C4-2B (cell line): ENCODE measurements at regions not wholly inside any gene's neighbourhood (a gene's known extent, or its start where the extent isn't known, plus 50 kb on each side); places are given as distances from the start of the nearest gene placed in this dataset.
"Not testable (repeated sequence)": the region's sequence is repeated elsewhere in the genome, so short reads cannot be mapped to it uniquely, and the experiment has no call there.

Experiments used
- H3K27ac ChIP-seq: fragments of 450-650 bp; 2 replicates; pipeline ENCODE4 v1.5.1; 2017
- CTCF ChIP-seq: fragments of 450-650 bp; conservative IDR thresholded peaks from 2 replicates; pipeline ENCODE4 v1.5.1; 2017; ENCODE audit warnings: mild to moderate bottlenecking
- ZFX ChIP-seq: fragments of 450-650 bp; IDR thresholded peaks from 2 replicates; pipeline ENCODE4 v1.6.1; 2017

GRCh38 chr14:106764968-106765369 is 1238.6 kb downstream of the TMEM121 start:
- peak; percentile 74 for TF ChIP-seq CTCF
- not testable (repeated sequence) for H3K27ac ChIP-seq

GRCh38 chr14:106766145-106766544 is 1239.8 kb downstream of the TMEM121 start:
- TF ChIP-seq CTCF, result no peak
- no peak for TF ChIP-seq ZFX
- no peak overlapping the region for H3K27ac ChIP-seq

- not testable (repeated sequence) for H3K27ac ChIP-seq
Observed at GRCh38 chr14:106766551-106767277, 1240.3 kb downstream of the TMEM121 start.

- not testable (repeated sequence) for H3K27ac ChIP-seq
Observed at GRCh38 chr14:106768230-106768629, 1241.8 kb downstream of the TMEM121 start.

- not testable (repeated sequence) for H3K27ac ChIP-seq
Observed at GRCh38 chr14:106768972-106769700, 1242.8 kb downstream of the TMEM121 start.

GRCh38 chr14:106770158-106770672 is 1243.8 kb downstream of the TMEM121 start:
- not testable (repeated sequence) for H3K27ac ChIP-seq

- peak; percentile 85 for TF ChIP-seq CTCF
- H3K27ac ChIP-seq, result not testable (repeated sequence)
Observed at GRCh38 chr14:106774889-106775480, 1248.6 kb downstream of the TMEM121 start.

GRCh38 chr14:106776395-106776983 is 1250.1 kb downstream of the TMEM121 start:
- TF ChIP-seq CTCF, result no peak
- TF ChIP-seq ZFX, result no peak
- H3K27ac ChIP-seq, result no peak overlapping the region

- no peak for TF ChIP-seq ZFX
- TF ChIP-seq CTCF, result no peak
- H3K27ac ChIP-seq, result no peak overlapping the region
Observed at GRCh38 chr14:106778986-106779385, 1252.6 kb downstream of the TMEM121 start.
